NOMO-1 treated with dmso at 0.1 percent for 144 hours (cell line): ENCODE measurements at regions not wholly inside any gene's neighbourhood (a gene's known extent, or its start where the extent isn't known, plus 50 kb on each side); places are given as distances from the start of the nearest gene placed in this dataset.
A peak's percentile ranks its signal among the peaks of the same experiment; 100 is the strongest.

ENCODE experiments used
- DNase-seq: peaks from one replicate; lab custom pipeline; 2025; ENCODE audit not compliant: unreplicated experiment; lab: John Stamatoyannopoulos, UW

- DNase-seq, result no peak
Measured at GRCh38 chr5:174326372-174326771, 280.9 kb downstream of the NSG2 start.

- peak; percentile 64 for DNase-seq
Measured at GRCh38 chr5:174327317-174327864, 281.9 kb downstream of the NSG2 start.

DNA sequence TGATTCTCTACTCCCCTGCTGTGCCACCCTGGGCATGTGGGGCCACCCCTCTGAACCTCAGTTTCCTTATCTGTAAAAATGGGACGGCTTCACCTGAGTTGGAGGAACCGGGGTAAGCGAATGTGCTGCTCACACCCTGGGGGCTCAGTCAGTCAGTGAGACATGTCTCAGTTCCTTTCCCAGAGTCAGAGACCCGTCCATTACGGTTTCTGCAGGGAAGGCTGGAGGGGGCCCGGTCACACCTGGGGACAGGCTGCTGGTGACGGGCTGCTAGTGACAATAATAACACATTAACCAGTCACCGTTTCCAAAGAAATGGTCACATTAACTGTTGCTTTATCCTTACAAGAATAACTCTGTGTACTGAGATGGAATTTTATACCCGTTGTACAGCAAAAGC is 282.4 kb downstream of the NSG2 start:
- DNase-seq, result no peak

GRCh38 chr5:174328631-174329299 is 283.3 kb downstream of the NSG2 start:
- no peak for DNase-seq

DNA sequence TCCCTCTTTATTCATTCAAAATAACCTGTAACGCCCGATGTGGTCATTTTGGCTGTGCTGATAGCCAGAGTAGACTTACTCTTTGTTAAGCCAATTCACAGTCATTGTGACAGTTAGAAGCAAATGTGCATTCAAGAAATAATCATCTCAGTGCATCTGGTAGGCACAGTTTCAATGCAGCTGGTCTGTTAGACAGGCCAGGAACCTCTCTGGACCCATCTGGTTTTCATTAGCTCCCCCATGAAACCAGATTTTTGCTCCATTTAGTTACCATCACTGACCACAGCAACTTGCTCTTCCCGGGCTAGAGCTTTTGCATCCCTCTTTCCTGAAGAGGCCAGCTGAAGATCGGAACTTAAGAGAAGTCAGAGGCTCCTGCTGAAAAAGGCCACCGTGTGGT is 284.2 kb downstream of the NSG2 start:
- no peak for DNase-seq

DNA sequence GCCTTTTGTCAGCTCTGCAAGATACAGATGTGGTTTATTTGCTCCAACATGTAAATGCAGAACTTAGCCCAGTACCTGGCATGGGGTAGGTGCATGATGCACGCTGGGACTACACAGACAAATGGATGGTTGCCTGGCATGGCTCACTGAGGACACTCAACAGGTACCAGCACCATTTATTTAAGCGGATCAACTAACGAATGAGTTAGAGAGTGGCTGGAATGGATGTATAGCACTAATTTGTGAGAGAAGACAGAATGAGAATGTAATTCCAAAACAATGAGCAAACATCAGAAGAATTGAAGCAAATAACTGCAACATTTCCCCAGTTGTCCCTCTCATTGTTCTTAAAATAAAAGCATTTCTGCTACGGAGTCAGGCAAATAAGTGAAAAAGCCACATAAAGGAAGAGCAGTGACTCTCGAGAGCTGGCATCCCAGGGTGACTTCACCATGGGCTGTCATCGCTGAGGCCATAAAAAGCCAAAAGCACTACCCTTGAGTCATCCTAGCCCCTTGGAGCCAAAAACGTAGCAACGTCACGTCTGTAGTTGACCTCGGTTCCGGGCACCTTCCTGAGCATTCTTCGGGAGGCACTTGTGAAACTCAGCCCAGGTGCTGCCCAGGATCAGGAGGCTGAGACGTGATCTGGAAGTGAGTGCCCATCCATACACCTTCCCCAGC is 290.3 kb downstream of the NSG2 start:
- no peak for DNase-seq

GRCh38 chr5:174336479-174336878 is 291.0 kb downstream of the NSG2 start:
- DNase-seq, result no peak

GRCh38 chr5:174337276-174338184 is 292.0 kb downstream of the NSG2 start:
- DNase-seq, result no peak

GRCh38 chr5:174338185-174339010 is 292.9 kb downstream of the NSG2 start:
- DNase-seq, result no peak

- no peak for DNase-seq
Measured at GRCh38 chr5:174339130-174339529, 293.6 kb downstream of the NSG2 start.

DNA sequence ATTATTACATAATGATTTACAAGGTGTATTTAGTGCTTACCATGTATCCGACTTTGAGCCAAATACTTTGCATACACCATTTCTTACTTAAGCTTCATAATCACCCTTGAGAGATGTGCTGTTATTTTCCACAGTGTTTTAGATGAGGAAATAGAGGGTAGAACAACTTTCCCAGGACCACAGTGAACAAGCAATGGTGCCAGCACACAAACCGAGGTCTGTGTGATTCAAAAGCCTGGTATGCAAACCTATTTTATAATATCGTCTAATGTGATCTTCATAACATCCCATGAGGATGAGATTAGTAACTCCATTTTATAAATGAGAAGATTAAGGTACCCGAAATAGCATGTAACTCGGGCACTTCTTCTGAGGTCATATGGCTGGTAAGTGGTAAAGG is 294.7 kb downstream of the NSG2 start:
- DNase-seq, result no peak

DNA sequence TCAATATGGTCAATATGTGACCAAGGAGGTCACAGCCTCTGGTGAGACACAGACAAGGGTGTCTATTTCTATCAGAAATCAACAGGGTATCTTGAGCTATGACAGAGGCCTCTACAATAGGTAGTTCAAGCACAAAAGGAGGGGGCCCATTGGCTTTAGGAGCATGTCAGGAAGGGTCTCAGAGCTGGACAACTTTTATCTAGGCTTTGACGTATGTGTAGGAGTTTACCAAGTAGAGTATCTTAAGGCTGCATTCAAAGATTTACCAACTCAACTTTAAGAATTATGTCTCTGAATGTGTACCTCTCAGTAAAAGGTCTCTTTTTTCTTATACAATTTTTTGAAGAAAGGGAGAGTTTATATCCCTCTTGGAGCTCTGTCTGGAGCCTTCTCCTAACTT is 297.2 kb downstream of the NSG2 start:
- no peak for DNase-seq

- DNase-seq, result no peak
Measured at GRCh38 chr5:174343826-174344225, 298.3 kb downstream of the NSG2 start.

GRCh38 chr5:174344335-174344734 is 298.8 kb downstream of the NSG2 start:
- no peak for DNase-seq

DNA sequence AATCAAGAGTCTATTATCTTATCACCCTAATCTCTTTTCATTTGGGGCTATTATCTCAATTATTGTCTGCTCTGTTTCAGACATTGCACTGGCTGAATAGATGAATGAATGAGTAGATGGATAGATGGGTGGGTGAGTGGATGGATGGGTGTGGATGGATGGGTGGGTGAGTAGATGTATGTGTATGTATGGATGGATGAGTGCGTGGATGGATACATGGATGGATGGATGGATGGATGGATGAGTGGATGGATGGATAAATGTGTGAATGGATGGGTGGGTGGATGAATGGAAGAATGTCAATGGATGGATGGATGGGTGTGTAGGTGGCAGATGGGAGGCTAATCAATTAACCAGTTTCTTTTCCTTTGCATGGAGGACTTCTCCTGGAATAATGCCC is 301.7 kb downstream of the NSG2 start:
- DNase-seq, result no peak

DNA sequence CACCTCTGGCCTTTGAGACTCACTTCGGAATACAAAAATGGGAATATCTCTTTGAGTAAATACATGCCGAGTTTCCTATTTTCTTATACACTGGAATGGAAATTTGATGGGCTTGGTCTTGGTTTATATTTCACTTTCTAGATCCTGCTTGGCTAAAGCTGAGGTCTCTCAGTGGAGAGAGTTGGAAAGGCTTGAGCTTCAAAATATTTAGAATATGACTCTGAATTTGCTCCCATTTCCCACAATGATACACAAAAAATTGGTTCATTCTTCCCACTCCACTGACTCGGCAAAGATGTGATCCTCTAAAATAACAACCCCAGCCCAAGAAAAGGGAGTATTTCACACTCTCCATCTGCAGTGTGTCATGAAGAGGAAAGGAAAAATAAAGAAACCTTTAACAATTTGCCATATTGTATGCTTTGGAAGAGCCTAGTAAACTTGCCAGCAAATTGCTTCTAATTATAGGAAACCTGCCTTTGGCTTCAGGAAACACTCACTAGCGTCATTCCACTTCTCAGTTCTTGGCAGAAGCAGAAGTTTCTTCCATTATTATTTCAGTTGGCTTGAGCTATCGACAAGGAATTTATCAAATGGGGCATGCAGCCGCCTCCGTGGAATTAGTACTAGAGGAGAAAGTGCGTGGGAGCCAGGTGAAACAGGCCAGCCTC is 302.9 kb downstream of the NSG2 start:
- no peak for DNase-seq

- DNase-seq, result no peak
Measured at GRCh38 chr5:174352681-174353080, 307.2 kb downstream of the NSG2 start.

- no peak for DNase-seq
Measured at GRCh38 chr5:174354571-174354970, 309.1 kb downstream of the NSG2 start.

GRCh38 chr5:174355208-174355612 is 309.7 kb downstream of the NSG2 start:
- DNase-seq, result peak; percentile 71

GRCh38 chr5:174355995-174356394 is 310.5 kb downstream of the NSG2 start:
- no peak for DNase-seq
